ENCODE measurements at regions not wholly inside any gene's neighbourhood (a gene's known extent, or its start where the extent isn't known, plus 50 kb on each side); places are given as distances from the start of the nearest gene placed in this dataset.
"Not testable (repeated sequence)": the region's sequence is repeated elsewhere in the genome, so short reads cannot be mapped to it uniquely, and the experiment has no call there.

DNA sequence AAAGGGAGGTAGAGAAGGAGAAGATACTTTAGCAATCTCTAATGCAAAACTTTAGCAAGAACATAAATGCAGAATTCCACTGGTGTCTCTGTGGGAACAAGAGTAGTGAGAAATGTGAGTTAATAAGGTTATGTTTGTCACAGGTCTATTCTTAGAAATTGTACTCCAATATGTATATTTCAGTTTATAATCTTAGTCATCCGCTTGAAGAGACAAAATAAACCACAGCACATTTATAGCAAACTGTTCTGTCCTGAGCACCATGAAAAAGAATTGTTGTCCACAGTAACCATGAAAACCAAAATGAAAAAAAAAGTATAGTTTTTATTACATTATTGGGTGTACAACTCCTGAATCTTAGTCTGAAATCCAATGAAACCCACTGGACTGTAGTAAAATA lies 93.6 kb upstream of the TSLP start:
- DNase-seq (ENCODE audit: low spot score in 2 of 2, unreplicated experiment in 2 of 2), result no peak
- H3K9me3 Mint-ChIP-seq, result peaks cover 21% of the 10 kb centered on the region
- H3K27ac Mint-ChIP-seq, result no peak overlapping the region
- H3K36me3 Mint-ChIP-seq, result no peaks in the 10 kb centered on the region
- H3K4me1 Mint-ChIP-seq, result no peaks in the 10 kb centered on the region
- no peaks in the 10 kb centered on the region for H3K27me3 Mint-ChIP-seq (ENCODE audit: low read depth)
- no peak overlapping the region for H3K4me3 Mint-ChIP-seq
- TF ChIP-seq, protein P1, sequence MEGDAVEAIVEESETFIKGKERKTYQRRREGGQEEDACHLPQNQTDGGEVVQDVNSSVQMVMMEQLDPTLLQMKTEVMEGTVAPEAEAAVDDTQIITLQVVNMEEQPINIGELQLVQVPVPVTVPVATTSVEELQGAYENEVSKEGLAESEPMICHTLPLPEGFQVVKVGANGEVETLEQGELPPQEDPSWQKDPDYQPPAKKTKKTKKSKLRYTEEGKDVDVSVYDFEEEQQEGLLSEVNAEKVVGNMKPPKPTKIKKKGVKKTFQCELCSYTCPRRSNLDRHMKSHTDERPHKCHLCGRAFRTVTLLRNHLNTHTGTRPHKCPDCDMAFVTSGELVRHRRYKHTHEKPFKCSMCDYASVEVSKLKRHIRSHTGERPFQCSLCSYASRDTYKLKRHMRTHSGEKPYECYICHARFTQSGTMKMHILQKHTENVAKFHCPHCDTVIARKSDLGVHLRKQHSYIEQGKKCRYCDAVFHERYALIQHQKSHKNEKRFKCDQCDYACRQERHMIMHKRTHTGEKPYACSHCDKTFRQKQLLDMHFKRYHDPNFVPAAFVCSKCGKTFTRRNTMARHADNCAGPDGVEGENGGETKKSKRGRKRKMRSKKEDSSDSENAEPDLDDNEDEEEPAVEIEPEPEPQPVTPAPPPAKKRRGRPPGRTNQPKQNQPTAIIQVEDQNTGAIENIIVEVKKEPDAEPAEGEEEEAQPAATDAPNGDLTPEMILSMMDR (IDR thresholded peaks at IDR 0.05; ENCODE audit: unreplicated experiment), result no peak

DNA sequence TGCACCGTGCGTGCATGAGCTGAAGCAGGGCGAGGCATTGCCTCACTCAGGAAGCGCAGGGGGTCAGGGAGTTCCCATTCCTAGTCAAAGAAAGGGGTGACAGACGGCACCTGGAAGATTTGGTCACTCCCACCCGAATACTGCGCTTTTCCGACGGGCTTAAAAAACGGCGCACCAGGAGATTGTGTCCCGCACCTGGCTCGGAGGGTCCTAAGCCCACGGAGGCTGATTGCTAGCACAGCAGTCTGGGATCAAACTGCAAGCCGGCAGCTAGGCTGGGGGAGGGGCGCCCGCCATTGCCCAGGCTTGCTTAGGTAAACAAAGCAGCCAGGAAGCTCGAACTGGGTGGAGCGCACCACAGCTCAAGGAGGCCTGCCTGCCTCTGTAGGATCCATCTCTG lies 85.6 kb upstream of the TSLP start:
- DNase-seq (ENCODE audit: low spot score in 2 of 2, unreplicated experiment in 2 of 2); H3K4me1 Mint-ChIP-seq; H3K4me3 Mint-ChIP-seq; H3K27ac Mint-ChIP-seq; H3K27me3 Mint-ChIP-seq (ENCODE audit: low read depth); H3K36me3 Mint-ChIP-seq: not testable (repeated sequence)
- peaks cover 25% of the 10 kb centered on the region for H3K9me3 Mint-ChIP-seq

DNA sequence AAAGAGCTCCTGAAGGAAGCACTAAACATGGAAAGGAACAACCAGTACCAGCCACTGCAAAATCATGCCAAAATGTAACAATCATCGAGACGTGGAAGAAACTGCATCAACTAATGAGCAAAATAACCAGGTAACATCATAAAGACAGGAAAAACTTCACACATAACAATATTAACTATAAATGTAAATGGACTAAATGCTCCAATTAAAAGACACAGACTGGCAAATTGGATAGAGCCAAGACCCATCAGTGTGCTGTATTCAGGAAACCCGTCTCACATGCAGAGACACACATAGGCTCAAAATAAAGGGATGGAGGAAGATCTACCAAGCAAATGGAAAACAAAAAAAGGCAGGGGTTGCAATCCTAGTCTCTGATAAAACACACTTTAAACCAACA lies 83.9 kb upstream of the TSLP start:
- peaks cover 34% of the 10 kb centered on the region for H3K9me3 Mint-ChIP-seq

DNA sequence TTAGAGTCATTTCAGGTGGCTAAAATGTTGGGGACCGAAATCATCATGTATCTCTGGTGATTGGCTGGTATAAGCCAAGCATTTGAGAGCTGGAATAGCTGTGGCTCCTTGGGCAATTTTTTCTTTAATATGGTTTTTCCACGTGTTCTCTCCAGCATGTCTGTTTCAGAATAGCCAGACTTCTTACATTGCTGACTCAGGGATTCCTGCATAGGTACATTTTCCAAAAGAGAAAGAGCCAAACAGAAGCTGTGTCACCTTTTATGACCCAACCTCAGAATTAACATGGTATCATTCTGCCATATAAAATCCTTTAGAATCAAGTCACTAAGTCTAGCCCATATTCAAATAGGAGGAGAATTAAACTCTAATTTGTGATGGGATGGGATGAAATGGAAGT lies 74.8 kb upstream of the TSLP start:
- TF ChIP-seq, protein P1 (IDR thresholded peaks at IDR 0.05; ENCODE audit: unreplicated experiment), result no peak
- Mint-ChIP-seq H3K9me3 (peaks cover 28% of the 10 kb centered on the region), H3K27me3 (ENCODE audit: low read depth) (peaks cover 2% of the 10 kb centered on the region), H3K4me3 (no peak overlapping the region), H3K4me1 (no peaks in the 10 kb centered on the region), H3K36me3 (no peaks in the 10 kb centered on the region), H3K27ac (no peak overlapping the region)
- no peak for DNase-seq (ENCODE audit: low spot score in 2 of 2, unreplicated experiment in 2 of 2)

More for the DNA sequence above, 83.9 kb upstream of the TSLP start:
- H3K27ac Mint-ChIP-seq; DNase-seq (ENCODE audit: low spot score in 2 of 2, unreplicated experiment in 2 of 2); H3K4me3 Mint-ChIP-seq; H3K27me3 Mint-ChIP-seq (ENCODE audit: low read depth); H3K36me3 Mint-ChIP-seq; H3K4me1 Mint-ChIP-seq: not testable (repeated sequence)

DNA sequence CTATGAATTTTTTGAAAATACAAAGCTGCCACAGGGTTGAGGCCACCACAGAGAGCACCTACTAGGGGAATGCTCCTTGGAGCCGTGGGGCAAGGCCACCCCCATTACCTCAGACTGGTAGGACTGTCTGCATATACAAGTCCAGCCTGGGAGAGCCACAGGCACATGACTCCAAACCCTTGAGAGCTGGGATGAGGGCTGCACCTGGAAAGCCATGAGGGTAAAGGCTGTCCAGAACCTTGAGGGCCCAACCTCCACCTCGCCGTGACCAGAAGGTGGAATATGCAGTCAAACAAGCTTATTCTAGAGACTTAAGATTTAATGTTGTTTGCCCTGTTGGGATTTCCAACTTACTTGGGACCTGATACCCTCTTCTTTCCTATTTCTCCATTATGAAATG lies 69.5 kb upstream of the TSLP start:
- TF ChIP-seq, protein P1 (IDR thresholded peaks at IDR 0.05; ENCODE audit: unreplicated experiment), result no peak
- no peak for DNase-seq (ENCODE audit: low spot score in 2 of 2, unreplicated experiment in 2 of 2)
- Mint-ChIP-seq H3K27ac (no peak overlapping the region), H3K4me3 (no peak overlapping the region), H3K4me1 (no peaks in the 10 kb centered on the region), H3K9me3 (peaks cover 19% of the 10 kb centered on the region), H3K27me3 (ENCODE audit: low read depth) (peaks cover 2% of the 10 kb centered on the region), H3K36me3 (no peaks in the 10 kb centered on the region)

DNA sequence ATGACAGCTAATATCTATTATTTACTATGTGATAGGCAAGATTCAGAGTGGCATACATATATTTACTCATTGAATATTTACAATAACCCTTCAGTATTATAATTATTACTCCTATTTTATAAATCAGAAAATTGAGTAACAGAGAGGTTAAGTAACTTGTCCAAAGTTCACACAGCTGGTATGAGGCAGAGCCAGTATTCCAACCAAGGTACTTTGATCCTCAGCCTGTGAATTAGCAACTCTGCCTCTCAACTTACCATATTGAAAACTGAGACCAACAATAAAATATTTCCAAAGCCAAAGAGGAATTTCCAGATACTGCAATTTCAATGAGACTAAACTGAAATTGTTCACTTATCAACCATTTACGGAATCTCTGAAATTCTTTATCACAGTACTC lies 67.9 kb upstream of the TSLP start:
- Mint-ChIP-seq H3K4me1 (no peaks in the 10 kb centered on the region), H3K36me3 (no peaks in the 10 kb centered on the region), H3K27ac (no peak overlapping the region), H3K9me3 (peaks cover 18% of the 10 kb centered on the region), H3K4me3 (no peak overlapping the region), H3K27me3 (ENCODE audit: low read depth) (peaks cover 3% of the 10 kb centered on the region)
- no peak for DNase-seq (ENCODE audit: low spot score in 2 of 2, unreplicated experiment in 2 of 2)
- TF ChIP-seq, protein P1 (IDR thresholded peaks at IDR 0.05; ENCODE audit: unreplicated experiment), result no peak

DNA sequence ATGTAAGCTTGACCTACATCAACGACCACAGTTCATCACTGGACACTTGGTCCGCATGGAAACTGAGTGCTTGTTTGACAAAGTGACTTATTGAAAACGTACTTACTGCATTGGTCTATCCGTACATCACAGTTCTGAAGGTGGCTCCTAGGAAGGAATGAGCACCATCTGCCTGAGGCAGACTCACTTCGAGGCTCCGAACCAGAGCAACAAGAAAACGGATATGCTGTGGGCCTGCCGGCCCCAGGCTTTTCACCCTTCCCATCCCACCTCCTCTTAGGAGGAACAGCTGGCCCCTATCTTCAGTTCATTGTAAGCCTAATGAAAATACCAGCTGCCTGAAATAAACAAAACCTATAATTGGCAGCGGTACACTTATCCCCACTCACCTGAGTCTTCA lies 67.2 kb upstream of the TSLP start:
- TF ChIP-seq, protein P1 (IDR thresholded peaks at IDR 0.05; ENCODE audit: unreplicated experiment), result no peak
- peaks cover 21% of the 10 kb centered on the region for H3K9me3 Mint-ChIP-seq
- H3K27me3 Mint-ChIP-seq (ENCODE audit: low read depth), result peaks cover 7% of the 10 kb centered on the region
- DNase-seq (ENCODE audit: low spot score in 2 of 2, unreplicated experiment in 2 of 2), result no peak
- no peaks in the 10 kb centered on the region for H3K4me1 Mint-ChIP-seq
- H3K27ac Mint-ChIP-seq, result no peak overlapping the region
- H3K4me3 Mint-ChIP-seq, result no peak overlapping the region
- no peaks in the 10 kb centered on the region for H3K36me3 Mint-ChIP-seq

Data from mesothelial cell of epicardium (in vitro differentiated cells).